Osteoblast (primary cell): ENCODE measurements at regions not wholly inside any gene's neighbourhood (a gene's known extent, or its start where the extent isn't known, plus 50 kb on each side); places are given as distances from the start of the nearest gene placed in this dataset.

Experiments used
- DNase-seq: peaks from one replicate; pipeline ENCODE4 v3.0.0; 2011; ENCODE audit warnings: low spot score, mixed read lengths; ENCODE audit not compliant: insufficient read length; ENCODE audit errors: missing footprints
- H2AFZ ChIP-seq: 2 replicates; pipeline ENCODE4 v1.6.0; 2011; ENCODE audit warnings: mild to moderate bottlenecking, low read length
- H3K27ac ChIP-seq: 2 replicates; pipeline ENCODE4 v1.5.1; 2011; ENCODE audit warnings: mild to moderate bottlenecking, low read depth, low read length, moderate library complexity
- H3K27me3 ChIP-seq: 2 replicates; pipeline ENCODE4 v1.6.0; 2012; ENCODE audit warnings: mild to moderate bottlenecking, control low read depth, inconsistent platforms, low read length, moderate library complexity; ENCODE audit not compliant: insufficient read depth
- H3K36me3 ChIP-seq: 2 replicates; pipeline ENCODE4 v1.5.1; 2011; ENCODE audit warnings: mild to moderate bottlenecking, low read length, control low read depth, moderate library complexity; ENCODE audit not compliant: insufficient read depth
- H3K4me1 ChIP-seq: 2 replicates; pipeline ENCODE4 v1.5.1; 2011; ENCODE audit warnings: mild to moderate bottlenecking, low read length, control low read depth, moderate library complexity; ENCODE audit not compliant: insufficient read depth
- H3K4me2 ChIP-seq: 2 replicates; pipeline ENCODE4 v1.6.0; 2011; ENCODE audit warnings: mild to moderate bottlenecking, low read length; ENCODE audit not compliant: insufficient read depth
- H3K4me3 ChIP-seq: fragments of 200-600 bp; sonication (generic); 3 replicates; pipeline ENCODE4 v1.5.1; 2012; ENCODE audit warnings: mild to moderate bottlenecking, low read length, inconsistent platforms; ENCODE audit not compliant: insufficient read depth
- H3K79me2 ChIP-seq: 2 replicates; pipeline ENCODE4 v1.6.0; 2012; ENCODE audit warnings: mild to moderate bottlenecking, low read length, control low read depth, inconsistent platforms; ENCODE audit not compliant: insufficient read depth
- H3K9me3 ChIP-seq: 2 replicates; pipeline ENCODE4 v1.5.1; 2011; ENCODE audit warnings: low read depth, low read length, control low read depth
- H4K20me1 ChIP-seq: 2 replicates; pipeline ENCODE4 v1.6.0; 2012; ENCODE audit warnings: mild to moderate bottlenecking, low read length, control low read depth; ENCODE audit not compliant: insufficient read depth
- TF ChIP-seq, protein P1 (sequence below): IDR thresholded peaks from 2 replicates; pipeline ENCODE4 v1.5.1; 2011; ENCODE audit warnings: mild to moderate bottlenecking, low read depth, low read length, moderate library complexity; ENCODE audit errors: extremely low read depth

DNA sequence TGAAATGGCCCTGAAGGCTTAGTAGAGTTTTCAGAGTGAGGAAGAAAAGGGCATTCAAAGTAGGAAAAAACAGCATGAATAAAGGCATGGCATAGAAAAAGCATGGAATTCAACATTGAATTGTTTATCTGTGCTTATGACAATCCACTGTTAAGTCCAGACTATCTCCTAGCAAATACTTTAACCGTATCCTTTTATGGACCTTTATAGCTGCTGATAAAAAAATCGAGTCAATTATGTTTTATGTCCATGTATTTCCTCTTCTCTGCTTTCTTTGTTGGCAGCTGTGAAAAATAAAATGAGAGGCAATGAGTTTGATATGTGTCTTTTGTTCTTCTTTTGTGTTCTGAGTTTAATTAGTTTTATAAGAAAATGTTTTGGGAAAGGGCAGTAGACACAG lies 70.4 kb downstream of the TDRD15 start:
- Histone ChIP-seq H2AFZ (no peak overlapping the region), H3K4me1 (no peaks in the 10 kb centered on the region), H3K9me3 (no peaks in the 10 kb centered on the region), H3K27me3 (no peaks in the 10 kb centered on the region), H3K27ac (no peak overlapping the region), H3K36me3 (no peaks in the 10 kb centered on the region), H3K4me3 (no peak overlapping the region), H4K20me1 (no peaks in the 10 kb centered on the region), H3K4me2 (no peak overlapping the region), H3K79me2 (no peaks in the 10 kb centered on the region)
- DNase-seq: peak; percentile 3
- TF ChIP-seq, protein P1, sequence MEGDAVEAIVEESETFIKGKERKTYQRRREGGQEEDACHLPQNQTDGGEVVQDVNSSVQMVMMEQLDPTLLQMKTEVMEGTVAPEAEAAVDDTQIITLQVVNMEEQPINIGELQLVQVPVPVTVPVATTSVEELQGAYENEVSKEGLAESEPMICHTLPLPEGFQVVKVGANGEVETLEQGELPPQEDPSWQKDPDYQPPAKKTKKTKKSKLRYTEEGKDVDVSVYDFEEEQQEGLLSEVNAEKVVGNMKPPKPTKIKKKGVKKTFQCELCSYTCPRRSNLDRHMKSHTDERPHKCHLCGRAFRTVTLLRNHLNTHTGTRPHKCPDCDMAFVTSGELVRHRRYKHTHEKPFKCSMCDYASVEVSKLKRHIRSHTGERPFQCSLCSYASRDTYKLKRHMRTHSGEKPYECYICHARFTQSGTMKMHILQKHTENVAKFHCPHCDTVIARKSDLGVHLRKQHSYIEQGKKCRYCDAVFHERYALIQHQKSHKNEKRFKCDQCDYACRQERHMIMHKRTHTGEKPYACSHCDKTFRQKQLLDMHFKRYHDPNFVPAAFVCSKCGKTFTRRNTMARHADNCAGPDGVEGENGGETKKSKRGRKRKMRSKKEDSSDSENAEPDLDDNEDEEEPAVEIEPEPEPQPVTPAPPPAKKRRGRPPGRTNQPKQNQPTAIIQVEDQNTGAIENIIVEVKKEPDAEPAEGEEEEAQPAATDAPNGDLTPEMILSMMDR: no peak

DNA sequence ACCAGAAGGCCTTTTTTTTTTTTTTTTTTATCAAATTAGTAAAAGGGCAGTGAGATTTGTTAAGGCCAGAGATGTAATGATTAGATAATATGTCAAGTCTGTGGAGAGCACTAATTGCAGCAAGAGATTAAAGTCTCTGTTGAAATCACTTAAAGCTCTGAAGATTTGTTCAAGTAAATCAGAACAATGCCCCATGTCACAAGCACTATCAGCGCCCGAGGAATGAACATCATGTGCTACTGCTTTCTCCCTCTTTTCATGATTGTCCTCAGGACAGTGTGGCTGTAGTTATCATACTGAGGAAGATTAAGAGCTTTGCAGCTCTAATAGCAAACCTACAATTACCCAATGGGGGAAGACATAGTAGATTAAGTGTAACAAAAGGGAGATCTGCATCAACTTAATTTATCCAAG lies 71.1 kb downstream of the TDRD15 start:
- Histone ChIP-seq H3K36me3 (no peaks in the 10 kb centered on the region), H4K20me1 (no peaks in the 10 kb centered on the region), H3K27ac (no peak overlapping the region), H3K4me3 (no peak overlapping the region), H3K9me3 (no peaks in the 10 kb centered on the region), H3K4me1 (no peaks in the 10 kb centered on the region), H3K4me2 (no peak overlapping the region), H3K27me3 (no peaks in the 10 kb centered on the region), H3K79me2 (no peaks in the 10 kb centered on the region), H2AFZ (no peak overlapping the region)
- TF ChIP-seq, protein P1: no peak
- DNase-seq: no peak

DNA sequence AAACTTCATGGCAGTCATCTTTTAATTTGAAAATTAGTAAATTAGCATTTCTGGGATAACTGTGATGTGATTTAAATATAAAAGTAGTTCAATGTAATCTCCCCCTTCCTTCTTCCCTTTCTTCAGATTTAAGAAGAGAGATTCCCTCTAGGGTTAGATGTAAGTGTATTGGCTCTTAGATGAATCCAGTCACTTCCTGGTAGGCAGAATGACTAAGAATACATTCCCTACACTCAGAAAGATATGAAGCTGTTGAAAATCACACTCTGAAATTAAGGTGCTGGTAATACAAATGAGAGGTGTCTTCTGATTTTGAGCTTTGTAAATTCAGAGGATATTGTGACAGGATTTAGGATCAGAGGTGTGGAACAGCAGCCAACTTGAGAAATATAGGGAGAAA lies 71.6 kb downstream of the TDRD15 start:
- TF ChIP-seq, protein P1: no peak
- H3K27me3 ChIP-seq: no peaks in the 10 kb centered on the region
- H4K20me1 ChIP-seq: no peaks in the 10 kb centered on the region
- no peaks in the 10 kb centered on the region for H3K36me3 ChIP-seq
- H3K4me2 ChIP-seq: no peak overlapping the region
- H2AFZ ChIP-seq: no peak overlapping the region
- H3K4me3 ChIP-seq: no peak overlapping the region
- no peaks in the 10 kb centered on the region for H3K79me2 ChIP-seq
- no peaks in the 10 kb centered on the region for H3K4me1 ChIP-seq
- DNase-seq: no peak
- H3K27ac ChIP-seq: no peak overlapping the region
- no peaks in the 10 kb centered on the region for H3K9me3 ChIP-seq

DNA sequence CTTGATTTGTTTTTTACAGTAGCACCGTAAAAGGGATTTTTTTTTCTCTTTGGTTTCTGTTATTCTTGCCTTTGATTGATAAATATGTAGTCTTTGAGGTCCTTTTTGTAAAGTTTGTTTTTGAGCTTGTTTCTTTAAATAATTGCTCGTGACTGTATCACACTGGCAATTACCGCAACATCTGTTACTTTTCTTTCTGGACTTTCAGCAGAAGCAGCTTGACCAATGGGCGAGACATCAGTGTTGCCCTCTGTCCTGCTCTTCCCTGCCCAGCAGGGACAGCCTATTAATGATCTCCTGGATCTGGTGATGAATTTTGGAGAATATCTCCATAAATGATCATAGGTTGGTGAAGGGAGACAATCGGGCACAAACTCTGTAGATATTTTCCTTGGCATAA lies 74.9 kb downstream of the TDRD15 start:
- no peaks in the 10 kb centered on the region for H3K27me3 ChIP-seq
- H3K4me2 ChIP-seq: no peak overlapping the region
- H3K36me3 ChIP-seq: no peaks in the 10 kb centered on the region
- no peaks in the 10 kb centered on the region for H3K4me1 ChIP-seq
- no peak overlapping the region for H3K27ac ChIP-seq
- DNase-seq: no peak
- TF ChIP-seq, protein P1: no peak
- H3K79me2 ChIP-seq: no peaks in the 10 kb centered on the region
- no peak overlapping the region for H3K4me3 ChIP-seq
- no peak overlapping the region for H2AFZ ChIP-seq
- no peaks in the 10 kb centered on the region for H3K9me3 ChIP-seq
- H4K20me1 ChIP-seq: no peaks in the 10 kb centered on the region
